K562 (cell line): ENCODE measurements at regions not wholly inside any gene's neighbourhood (a gene's known extent, or its start where the extent isn't known, plus 50 kb on each side); places are given as distances from the start of the nearest gene placed in this dataset.

Experiments used
- AFF4 ChIP-seq: sonication (generic); formaldehyde crosslinking; IDR thresholded peaks from 2 replicates; pipeline ENCODE4 v1.8.0; 2023; ENCODE audit warnings: mild to moderate bottlenecking, missing genetic modification reagents
- ATF4 ChIP-seq: fragments of 450-650 bp; formaldehyde crosslinking; IDR thresholded peaks from 2 replicates; pipeline ENCODE4 v1.4.0; 2022; ENCODE audit warnings: mild to moderate bottlenecking, moderate library complexity
- FOXJ2 ChIP-seq: fragments of 200-800 bp; sonication (Bioruptor generic); IDR thresholded peaks from 2 replicates; pipeline ENCODE4 v1.6.1; 2016; ENCODE audit warnings: missing genetic modification characterization, missing compliant biosample characterization
- FOXK2 ChIP-seq, 2 experiments: fragments of 450-650 bp; IDR thresholded peaks in 1 of 2; conservative IDR thresholded peaks in 1 of 2; 2 replicates each; pipeline ENCODE4 v1.6.1; 2016; ENCODE audit warnings: low read depth in 2 of 2, mild to moderate bottlenecking in 1 of 2
- GTF2F1 ChIP-seq: IDR thresholded peaks from 2 replicates; pipeline ENCODE4 v1.6.1; 2011; ENCODE audit warnings: low read depth, low read length, improper control_type of control experiment
- HDAC2 ChIP-seq: fragments of 450-650 bp; IDR thresholded peaks from 2 replicates; pipeline ENCODE4 v1.6.1; 2016; ENCODE audit warnings: mild to moderate bottlenecking
- HMG20A ChIP-seq: fragments of 450-650 bp; formaldehyde crosslinking; conservative IDR thresholded peaks from 2 replicates; pipeline ENCODE4 v1.4.0; 2020; ENCODE audit warnings: mild to moderate bottlenecking, mixed read lengths
- IRF1 ChIP-seq: sonication (generic); formaldehyde crosslinking; IDR thresholded peaks from 2 replicates; pipeline ENCODE4 v1.8.0; 2022; ENCODE audit warnings: missing genetic modification reagents, mild to moderate bottlenecking, borderline replicate concordance
- KAT8 ChIP-seq: fragments of 450-650 bp; IDR thresholded peaks from 2 replicates; pipeline ENCODE4 v1.6.1; 2016; ENCODE audit warnings: low read depth, mild to moderate bottlenecking
- LCOR ChIP-seq: sonication (generic); formaldehyde crosslinking; IDR thresholded peaks from 2 replicates; pipeline ENCODE4 v1.8.0; 2022; ENCODE audit warnings: mild to moderate bottlenecking, missing genetic modification reagents
- SFPQ ChIP-seq: fragments of 200-400 bp; formaldehyde crosslinking; IDR thresholded peaks from 2 replicates; pipeline ENCODE4 v1.6.1; 2017; ENCODE audit warnings: mild to moderate bottlenecking, low read depth, low read length, moderate library complexity
- SPI1 ChIP-seq: IDR thresholded peaks from 2 replicates; pipeline ENCODE4 v1.6.1; 2011; ENCODE audit warnings: low read depth, low read length, control low read depth, borderline replicate concordance
- STAG1 ChIP-seq: sonication (generic); formaldehyde crosslinking; IDR thresholded peaks from 2 replicates; pipeline ENCODE4 v1.5.0; 2020; ENCODE audit warnings: missing genetic modification reagents, borderline replicate concordance
- TBP ChIP-seq: optimal IDR thresholded peaks from 2 replicates; pipeline ENCODE3; 2011; ENCODE audit warnings: low read depth, low read length, improper control_type of control experiment
- TCF15 ChIP-seq: fragments of 250-450 bp; sonication (Bioruptor Pico); IDR thresholded peaks from 2 replicates; pipeline ENCODE4 v1.8.0; 2022; ENCODE audit warnings: moderate library complexity, mild to moderate bottlenecking, inconsistent platforms
- TRIM24 ChIP-seq, 2 experiments: fragments of 450-650 bp; IDR thresholded peaks; 2 replicates each; pipeline ENCODE4 v1.6.1; 2016
- ZNF512 ChIP-seq: IDR thresholded peaks from 2 replicates; pipeline ENCODE4 v1.6.1; 2016; ENCODE audit warnings: missing genetic modification characterization, missing compliant biosample characterization
- ZNF707 ChIP-seq: fragments of 250-450 bp; sonication (Bioruptor Pico); conservative IDR thresholded peaks from 2 replicates; pipeline ENCODE4 v1.8.0; 2022; ENCODE audit warnings: inconsistent platforms, mild to moderate bottlenecking, moderate library complexity

- TF ChIP-seq TCF15 = 0 out of 2 replicates have a peak, but pooled peaks have one; percentile 77
- TF ChIP-seq TRIM24 (IDR thresholded peaks at IDR 0.05) = peak; percentile 89 to 92
- no peak for TF ChIP-seq ZNF707 (CRISPR knock-in tag)
- no peak for TF ChIP-seq KAT8
- no peak for TF ChIP-seq SPI1
- peak; percentile 99 for TF ChIP-seq FOXJ2 (tag)
- TF ChIP-seq GTF2F1 = peak; percentile 74; the same call in 1 of the 2 replicates
- peak; percentile 93 to 97 for TF ChIP-seq FOXK2 (conservative IDR thresholded peaks at IDR 0.05 in 1 of 2, IDR thresholded peaks at IDR 0.05 in 1 of 2; ENCODE audit: low read depth in 2 of 2)
- TF ChIP-seq IRF1 (CRISPR knock-in tag) = no peak
- TF ChIP-seq STAG1 (CRISPR knock-in tag) = no peak
- no peak for TF ChIP-seq SFPQ
- TF ChIP-seq ATF4 (CRISPR knock-in tag) = peak; percentile 5; the same call in 1 of the 2 replicates
- peak; percentile 94 for TF ChIP-seq TBP
- TF ChIP-seq LCOR = peak; percentile 97
- TF ChIP-seq AFF4 (CRISPR knock-in tag) = peak; percentile 95
- TF ChIP-seq HMG20A (CRISPR knock-in tag) = 0 out of 2 replicates have a peak, but pooled peaks have one; percentile 24
- TF ChIP-seq ZNF512 (tag) = no peak
- peak; percentile 93 for TF ChIP-seq HDAC2
Observed at GRCh38 chr15:58331913-58332675, 99.7 kb upstream of the LIPC start (continued).
